DMS 273 (cell line): ENCODE measurements at regions not wholly inside any gene's neighbourhood (a gene's known extent, or its start where the extent isn't known, plus 50 kb on each side); places are given as distances from the start of the nearest gene placed in this dataset.

Source experiments
- DNase-seq: peaks from one replicate; lab custom pipeline; 2025; ENCODE audit not compliant: unreplicated experiment; lab: John Stamatoyannopoulos, UW

DNA sequence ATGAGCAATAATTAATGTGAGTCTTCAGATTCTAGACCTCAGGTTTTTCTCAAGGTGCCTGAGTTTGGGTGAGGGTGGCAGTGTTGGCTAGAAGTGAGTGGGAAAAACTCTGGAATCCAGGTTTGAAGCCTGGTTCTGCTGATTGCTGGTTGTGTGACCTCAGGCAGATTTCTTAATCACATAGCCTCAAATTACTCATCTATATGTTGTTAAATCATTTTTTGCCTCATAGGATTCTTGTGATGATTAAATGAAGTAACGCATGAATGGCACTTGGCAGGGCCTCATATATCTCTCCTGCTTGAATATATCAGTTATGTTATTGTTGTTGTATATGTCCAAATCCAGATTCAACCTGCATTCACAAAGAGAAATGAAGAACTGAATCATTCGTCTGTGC lies 60.5 kb downstream of the NR2F2 start:
- DNase-seq: no peak

DNA sequence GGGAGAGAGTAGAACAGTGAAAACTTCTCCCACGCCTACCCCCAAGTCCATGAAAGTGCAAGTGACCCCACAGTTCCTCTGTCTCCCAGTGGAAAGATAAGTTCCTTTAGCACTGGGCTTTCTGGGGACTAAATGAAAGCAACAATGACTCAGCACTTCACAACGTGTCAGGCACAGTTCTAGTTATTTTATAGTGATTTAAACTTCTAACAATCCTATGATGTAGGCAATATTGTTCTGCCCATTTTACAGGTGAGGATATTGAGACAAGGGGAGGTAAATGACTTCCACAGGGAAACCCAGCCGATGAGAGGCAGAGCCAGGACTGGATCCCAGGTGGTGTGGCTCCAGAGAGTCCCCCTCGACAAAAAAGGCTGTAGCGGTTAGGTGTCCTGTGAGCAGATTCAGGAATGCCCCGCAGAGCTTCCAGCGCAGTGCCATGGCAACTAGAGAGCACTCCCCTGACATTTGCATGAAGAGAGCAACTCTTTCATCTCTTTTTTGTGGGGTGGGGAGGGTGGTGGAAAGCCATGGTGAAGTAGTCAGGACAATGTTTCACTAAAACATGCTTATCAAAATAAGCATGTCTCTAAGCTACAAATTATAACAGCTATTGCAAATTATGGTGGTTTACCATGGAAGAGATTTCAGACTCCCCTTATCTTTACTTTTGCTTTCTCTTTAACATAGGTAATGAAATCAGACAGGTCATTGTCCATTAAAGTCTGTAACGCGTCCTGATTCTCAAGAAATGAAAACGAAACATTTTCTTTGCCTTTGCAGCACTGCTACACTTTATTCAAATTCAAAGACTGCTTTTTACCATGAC lies 62.1 kb downstream of the NR2F2 start:
- DNase-seq: no peak

DNA sequence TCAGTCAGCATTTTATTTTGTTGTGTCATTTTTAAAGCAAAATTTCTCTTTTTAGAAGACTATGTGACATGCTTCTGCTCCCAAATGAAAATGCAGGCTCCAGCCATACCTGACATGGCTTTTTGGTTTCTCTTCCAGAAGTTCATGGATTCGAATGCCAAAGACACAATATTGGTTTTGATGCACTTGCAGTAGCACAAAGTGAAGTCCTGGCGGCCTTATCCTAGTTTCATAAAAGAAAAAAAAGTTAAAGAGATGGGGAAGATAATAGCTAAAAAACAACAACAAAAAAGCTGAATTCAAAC lies 62.7 kb downstream of the NR2F2 start:
- DNase-seq: no peak

DNA sequence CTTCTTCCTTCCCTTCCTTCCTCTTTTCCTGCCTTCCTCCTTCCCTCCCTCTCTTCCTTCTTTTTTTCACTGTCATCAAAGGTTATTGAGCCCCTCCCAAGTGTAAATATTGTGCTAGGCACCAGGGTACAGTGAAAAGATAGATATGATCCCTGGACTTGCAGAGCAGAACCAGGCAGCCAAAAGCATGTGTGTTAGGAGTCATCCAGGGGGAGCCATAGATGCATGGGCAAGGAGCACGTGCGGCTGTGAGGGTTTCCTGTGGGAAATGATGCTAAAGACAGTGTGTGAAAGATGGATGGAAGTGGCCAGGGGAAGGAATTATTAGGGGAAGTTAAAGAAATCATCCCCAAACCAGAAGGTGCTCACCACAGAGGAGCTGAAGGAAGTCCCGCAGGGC lies 65.2 kb downstream of the NR2F2 start:
- no peak for DNase-seq

DNA sequence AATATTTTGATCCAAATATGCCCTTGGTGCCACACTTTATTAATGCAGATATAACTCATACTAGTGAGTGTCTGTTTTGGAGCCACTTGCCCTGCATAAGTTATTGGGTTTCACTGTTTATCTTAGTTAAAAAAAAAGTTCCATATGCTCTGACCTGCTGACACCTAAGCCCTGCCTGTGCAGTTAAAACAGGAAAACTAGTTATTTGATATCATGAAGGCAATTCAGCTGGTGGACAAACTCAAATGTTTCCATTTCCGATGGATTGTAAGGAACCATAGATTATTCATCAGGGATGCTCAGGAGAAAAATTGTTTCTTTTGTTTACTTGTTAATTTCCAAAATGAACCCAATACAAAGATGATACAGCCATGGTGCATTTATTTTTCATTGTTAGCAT lies 68.3 kb downstream of the NR2F2 start:
- no peak for DNase-seq

DNA sequence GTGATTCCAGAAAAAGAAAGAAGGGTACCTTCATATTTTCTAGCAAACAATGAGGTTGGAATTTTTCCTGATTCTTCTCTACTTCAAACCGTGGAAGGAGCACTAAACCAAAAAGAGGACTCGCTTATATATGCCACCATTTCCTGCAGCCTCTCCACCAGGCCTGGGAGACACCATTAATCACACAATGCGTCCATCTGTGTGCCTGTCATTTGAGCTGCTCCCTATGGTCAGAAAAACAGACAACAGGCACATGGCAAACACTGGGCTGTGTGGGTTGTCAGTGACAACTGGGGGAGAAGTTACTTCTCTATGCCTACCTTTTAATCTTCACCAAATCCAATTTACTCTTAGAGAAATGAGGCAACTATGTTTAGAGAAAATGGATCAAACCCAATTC lies 71.9 kb downstream of the NR2F2 start:
- DNase-seq: no peak

DNA sequence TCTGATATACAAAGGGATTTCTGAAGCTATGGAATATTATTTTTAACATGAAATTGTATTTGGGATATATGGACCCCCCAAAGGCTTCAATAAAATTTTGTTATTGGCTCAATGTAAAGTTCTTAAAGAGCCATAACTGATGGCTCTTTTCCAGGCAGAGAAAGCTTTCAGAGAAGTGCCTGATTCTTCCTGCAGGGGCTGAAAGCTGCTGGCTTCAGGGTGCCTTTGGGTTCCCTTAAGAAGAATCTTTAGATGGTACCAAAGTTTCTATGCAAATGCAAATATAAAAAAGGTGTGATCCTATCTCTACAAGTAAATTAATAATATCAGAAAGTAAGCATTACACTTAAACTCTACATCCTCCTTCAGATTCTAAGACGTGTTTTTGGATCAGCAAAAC lies 72.6 kb downstream of the NR2F2 start:
- no peak for DNase-seq

DNA sequence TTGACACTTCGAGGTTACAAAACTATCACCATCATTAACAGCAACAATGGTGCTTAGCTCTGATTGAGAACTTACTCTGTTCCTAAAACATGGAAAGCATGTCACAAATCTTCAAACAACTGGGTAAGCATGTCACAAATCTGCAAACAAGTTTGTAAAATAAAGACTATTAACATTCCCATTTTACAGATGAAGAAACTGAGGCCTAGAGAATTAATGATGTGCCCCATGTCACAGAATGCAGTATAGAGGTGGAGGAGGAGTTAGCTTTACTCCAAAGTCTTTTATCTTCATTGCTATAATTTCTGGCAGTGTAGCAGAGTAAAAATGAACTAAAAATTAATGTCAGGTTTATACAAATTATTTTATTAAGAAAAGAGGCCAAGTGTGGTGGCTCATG lies 73.4 kb downstream of the NR2F2 start:
- no peak for DNase-seq

DNA sequence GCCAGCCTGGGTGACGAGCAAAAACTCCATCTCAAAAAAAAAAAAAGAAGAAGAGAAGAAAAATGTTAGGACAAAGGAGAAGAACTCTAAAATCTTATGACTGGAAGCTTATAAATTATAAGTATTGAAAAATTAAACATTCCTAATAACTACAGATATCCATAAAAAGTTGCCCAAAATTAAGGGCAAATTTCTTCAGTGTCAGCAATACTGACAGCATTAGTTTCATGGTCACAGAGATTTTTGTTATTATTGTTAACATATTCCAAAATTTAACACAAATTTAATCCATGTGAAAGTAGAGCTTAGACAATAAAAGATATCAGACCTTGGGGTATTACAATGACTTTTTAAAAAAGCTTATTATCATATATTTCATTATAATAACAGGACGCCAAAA lies 74.1 kb downstream of the NR2F2 start:
- no peak for DNase-seq

DNA sequence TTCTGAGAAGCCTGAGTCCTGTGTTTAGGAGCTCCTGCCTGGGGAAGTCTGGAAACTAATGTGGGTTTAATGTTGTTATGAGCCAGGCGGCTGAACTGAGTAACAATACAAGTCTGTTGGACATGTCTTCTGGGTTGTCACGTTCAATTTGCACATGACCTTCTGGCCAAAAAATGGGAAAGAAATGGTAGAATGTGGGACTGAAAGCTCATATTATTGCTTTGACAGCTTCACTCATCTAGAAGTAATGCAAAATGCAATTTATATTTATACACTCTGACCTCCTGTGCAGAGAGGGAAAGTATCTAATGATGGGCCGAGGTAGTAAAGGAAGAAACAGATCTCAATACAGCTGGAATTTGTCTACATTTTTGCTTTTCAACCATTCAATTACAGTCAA lies 75.8 kb downstream of the NR2F2 start:
- DNase-seq: no peak

DNA sequence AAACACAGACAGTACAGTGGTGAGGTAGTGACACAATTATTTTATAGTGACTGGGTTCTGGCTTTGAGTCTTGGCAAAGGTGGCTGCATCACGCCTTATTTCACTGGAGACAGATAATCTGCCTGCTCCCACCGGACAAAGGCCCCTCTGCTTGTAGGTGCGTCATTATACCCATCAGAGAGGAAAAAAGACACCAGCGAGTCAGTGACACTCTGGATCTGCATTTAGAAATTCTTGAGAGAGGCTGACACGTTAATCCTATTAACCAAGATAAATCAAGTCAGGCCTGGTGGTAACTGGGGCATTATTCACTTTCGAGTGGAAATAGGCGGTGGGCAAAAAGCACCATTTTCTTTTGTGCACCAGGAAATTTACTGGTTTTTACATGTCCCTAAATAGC lies 76.2 kb downstream of the NR2F2 start:
- DNase-seq: no peak

DNA sequence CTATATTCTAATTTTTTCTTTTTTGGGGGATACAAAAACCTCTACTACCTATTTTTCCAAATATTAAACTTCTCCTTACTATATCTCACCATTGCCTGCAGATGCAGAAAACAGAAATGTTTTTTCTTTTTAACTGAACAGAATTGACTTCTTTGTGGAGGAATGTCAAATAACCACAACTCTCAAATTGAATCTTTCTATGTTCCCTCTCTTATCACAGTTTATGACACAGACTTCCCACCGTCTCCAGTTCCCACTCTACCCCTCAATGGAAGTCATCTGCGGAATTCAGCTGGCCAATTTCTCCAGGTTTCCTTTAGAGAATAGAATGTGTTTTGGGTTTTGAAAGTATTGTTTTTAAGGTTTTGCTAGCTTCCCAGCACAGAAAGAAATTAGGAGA lies 77.0 kb downstream of the NR2F2 start:
- DNase-seq: no peak

DNA sequence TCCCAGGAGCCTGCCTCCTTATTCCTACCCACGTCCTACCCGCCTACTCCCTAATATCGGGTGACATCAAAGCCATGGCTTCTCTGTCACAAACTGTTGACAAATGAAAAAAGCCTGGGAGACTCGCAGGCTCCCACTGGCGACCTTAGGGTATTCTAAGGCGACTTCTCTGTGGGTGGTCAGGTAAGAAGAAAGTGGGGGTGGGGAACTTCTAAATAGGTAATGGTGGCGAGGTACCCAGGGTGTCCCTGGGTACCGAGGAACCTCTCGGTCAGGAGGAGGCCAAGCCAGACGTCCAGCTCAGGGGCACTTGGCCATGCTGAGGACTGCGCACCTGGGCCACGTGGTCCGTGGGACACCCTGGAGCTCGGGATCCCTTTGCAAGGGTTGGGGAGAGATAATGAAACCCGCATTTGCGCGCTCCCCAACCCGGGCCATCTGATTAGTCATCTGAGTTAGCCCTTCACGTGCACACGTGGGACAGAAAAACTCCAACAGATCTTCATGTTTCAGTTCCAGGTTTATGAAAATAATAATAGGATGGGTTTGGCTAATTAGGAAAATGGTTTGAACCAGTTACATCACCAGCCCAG lies 78.2 kb downstream of the NR2F2 start:
- no peak for DNase-seq

DNA sequence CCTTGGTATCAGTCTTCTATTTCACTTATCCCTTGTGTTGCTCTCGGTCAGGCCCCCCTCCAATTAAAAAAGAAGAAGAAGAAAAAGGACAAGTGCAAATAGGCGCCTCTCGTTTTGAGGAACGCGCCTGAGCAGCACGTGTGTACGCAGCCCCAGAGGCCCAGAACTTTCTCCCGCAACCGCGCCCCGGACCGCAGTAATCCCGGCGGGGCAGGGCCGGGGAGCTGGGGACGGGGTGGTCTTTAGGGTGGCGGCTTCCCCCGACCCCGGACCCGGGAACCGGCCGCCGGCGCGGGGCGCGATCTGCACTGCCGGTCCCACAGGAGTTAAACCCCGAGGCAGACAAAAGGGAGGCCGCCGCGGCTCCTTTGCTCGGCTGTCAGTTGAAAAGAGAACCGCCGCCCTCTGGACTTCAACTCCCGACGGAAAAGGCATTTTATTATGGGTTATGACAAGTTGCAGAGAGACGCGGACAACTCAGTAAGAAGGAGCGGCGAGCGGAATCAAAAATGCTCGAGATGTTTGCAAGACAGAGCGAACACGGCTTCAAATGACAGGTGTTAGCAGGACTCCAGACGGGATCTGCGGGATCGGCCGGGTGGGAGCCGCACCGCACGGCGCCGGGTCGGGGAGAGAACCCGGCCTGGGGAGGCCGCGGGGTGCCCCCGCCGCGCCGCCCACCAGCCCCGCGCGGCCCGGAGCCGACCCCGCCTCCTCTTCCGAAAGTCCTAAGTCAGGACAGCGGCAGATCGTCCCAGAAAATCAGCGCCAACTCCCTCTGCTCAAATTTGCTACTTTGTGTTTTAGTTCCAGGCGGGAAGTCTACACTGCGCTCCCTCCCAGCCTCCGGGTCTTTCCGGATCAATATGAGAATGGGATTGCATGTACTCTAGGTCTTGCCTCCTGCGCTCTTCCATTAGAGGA lies 79.0 kb downstream of the NR2F2 start:
- no peak for DNase-seq

DNA sequence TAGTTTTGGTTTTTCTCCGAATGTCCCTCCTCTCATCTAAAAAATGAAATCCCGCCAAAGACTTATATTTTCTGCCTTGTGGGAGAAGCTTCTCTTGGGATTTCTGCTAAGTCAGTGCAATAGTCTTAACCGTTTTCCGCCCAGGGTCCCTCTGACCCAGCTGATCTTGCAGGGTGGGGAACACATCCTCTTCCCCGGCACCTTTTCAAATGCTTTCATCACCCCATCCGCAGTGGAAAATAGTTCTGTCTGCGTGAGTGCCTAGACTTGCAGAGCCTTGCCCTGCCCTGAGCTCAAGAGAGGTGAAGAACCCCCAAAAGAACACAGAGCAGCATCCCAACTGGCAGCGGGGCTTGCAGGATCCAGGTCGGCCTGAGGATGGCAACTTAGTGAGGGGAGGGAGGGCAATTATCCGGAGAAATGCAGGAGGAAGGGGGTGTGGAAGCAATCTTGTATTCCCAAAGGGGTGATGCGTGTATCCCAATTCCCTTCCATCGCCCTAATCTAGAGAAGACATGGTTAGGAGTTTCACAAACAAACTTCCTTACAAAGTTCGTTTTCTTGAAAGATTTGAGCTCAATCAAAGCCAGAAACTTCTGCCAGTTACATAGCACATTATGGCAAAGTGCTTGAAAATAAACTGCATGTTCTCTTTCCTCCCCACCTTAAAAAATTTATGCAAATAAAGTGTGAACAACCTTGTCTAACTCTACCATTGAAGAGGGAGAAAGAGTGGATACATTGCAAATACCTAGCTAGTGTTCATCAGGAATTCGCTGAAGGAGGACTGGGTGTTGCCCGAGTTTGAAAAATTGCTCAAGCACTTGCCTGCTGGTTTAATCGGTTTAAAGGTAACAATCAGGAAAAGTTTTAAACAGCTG lies 79.9 kb downstream of the NR2F2 start:
- no peak for DNase-seq

DNA sequence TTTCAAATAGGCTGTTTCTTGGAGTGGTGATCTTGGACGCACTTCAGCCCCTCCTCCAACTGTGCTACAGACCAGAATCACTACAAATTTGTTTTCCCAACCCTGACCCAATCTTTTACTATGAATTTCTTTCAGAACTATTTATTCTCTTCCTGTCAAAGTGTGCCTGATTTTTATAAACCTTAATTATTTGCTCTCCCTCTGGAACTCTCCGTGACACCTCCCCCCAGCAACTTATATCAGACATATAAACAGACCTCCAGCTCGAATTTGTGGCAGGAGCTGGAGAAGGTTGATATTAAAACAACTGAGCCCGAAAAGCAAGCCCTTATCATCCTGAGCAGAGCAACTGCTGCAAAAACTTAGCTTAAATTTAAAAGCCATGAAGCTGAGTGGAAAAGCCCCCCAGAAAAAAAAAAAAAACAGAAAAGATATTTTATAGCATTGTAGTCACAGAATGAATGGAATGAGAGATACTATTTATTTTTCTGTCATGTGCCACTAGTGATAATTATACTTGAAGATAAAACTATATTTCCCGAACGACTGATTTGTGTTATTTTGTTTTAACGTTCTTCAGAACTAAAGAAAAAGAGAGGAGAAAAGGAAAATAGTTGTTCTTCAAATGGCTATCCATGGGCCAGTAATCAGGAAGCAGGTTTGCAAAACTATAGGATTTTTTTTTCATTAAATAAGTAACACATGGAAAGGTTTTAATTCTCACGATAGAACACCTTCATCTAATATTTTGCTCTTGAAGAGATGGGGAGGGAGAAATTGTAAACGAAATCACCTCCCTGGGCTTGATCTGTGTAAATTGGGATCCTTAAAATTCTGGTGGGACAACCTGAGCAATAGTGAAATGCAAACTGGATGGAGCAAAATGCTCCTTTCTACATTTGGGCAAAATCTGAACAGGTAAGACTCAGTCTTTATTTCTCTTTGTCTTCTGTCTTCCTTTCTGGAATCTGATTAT lies 80.8 kb downstream of the NR2F2 start:
- no peak for DNase-seq

DNA sequence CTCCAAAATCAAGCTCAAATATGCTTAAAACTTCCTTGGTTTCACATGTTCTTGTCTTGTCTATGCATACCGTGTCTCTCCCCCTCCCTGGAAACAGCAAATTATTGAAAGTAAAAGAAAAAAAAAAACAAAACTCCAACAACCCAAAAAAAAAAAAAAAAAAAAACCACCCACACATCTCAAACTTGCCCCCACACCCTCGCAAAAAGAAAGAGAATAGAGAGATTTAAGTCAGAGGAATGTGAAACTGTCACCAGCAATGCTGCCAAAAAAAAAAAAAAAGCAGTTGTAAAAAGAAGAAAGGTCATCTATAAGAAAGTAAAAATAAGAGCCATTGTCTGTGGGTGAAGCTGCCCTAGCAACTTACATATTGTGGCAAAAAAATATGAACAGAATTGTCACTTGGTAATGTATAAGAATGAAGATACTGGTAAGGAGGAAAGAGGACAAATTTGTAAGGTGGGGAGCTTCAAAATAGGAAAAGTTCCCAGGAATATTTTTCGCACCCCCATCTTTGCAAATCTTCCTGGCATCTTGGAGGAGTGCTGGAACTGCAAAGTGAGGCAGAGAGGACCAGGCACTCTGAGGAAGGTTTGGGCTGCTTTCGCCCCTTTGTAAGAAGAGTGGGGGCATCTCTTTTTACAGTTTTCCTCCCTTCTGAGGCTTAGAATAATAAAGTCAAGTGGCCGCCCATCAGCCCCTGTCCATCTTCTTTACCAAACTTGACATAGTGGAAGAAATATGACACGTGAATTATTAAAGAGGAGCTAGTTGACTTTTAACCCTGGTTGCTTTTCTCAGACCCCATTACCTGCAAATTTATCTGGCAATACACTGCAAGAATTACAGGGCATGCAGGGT lies 81.8 kb downstream of the NR2F2 start:
- no peak for DNase-seq

DNA sequence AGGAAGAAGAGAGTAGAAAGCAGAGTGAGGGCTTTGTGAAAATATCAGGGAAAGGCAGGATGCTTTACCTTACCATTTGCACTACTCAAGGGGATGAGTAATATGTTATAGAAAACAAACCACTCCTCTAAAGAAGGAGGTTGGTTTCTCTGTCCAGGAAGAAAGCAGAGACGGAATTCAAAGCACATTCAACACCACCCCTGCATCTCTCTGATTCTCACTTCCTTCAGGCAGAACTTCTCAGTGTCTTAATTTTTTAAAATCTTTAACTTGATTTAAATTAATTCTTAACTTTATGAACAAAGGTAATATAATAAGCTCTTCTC lies 82.4 kb downstream of the NR2F2 start:
- DNase-seq: no peak

DNA sequence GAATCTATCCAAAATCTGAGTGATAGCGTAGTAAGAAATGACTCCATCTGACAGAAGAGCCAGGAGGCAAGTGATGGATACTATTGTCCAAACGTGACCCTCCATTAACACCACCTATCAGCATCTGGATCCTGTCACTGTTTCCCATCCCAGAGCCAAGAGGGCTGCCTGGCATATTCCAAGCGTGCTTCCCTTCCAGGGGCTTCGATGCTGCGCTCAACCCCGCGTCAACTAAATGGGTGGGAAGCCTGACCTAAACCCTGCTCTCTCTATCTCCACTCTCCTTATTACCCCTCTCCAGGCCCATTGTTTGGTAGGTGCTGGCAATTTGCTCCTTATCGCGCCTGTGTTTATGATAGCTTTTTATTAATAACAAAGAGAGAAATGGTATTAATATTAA lies 83.2 kb downstream of the NR2F2 start:
- no peak for DNase-seq
